HFF-Myc (cell line): ENCODE measurements at regions not wholly inside any gene's neighbourhood (a gene's known extent, or its start where the extent isn't known, plus 50 kb on each side); places are given as distances from the start of the nearest gene placed in this dataset.

Experiments used
- DNase-seq: peaks from one replicate; pipeline ENCODE4 v3.0.0-alpha.2; 2011; ENCODE audit warnings: low read depth; ENCODE audit errors: extremely low read depth
- H3K4me3 ChIP-seq: replicated peaks from 2 replicates; pipeline ENCODE4 v1.5.1; 2011; ENCODE audit warnings: low read depth, mild to moderate bottlenecking, control low read depth, low read length
- TF ChIP-seq, protein P1 (sequence below): IDR thresholded peaks from 2 replicates; pipeline ENCODE4 v1.5.1; 2012; ENCODE audit warnings: mild to moderate bottlenecking, low read depth, low read length, control low read depth; ENCODE audit errors: missing control alignments

GRCh38 chr20:61045091-61045490 lies 207.0 kb upstream of the CDH4 start:
- no peak overlapping the region for H3K4me3 ChIP-seq
- TF ChIP-seq, protein P1, sequence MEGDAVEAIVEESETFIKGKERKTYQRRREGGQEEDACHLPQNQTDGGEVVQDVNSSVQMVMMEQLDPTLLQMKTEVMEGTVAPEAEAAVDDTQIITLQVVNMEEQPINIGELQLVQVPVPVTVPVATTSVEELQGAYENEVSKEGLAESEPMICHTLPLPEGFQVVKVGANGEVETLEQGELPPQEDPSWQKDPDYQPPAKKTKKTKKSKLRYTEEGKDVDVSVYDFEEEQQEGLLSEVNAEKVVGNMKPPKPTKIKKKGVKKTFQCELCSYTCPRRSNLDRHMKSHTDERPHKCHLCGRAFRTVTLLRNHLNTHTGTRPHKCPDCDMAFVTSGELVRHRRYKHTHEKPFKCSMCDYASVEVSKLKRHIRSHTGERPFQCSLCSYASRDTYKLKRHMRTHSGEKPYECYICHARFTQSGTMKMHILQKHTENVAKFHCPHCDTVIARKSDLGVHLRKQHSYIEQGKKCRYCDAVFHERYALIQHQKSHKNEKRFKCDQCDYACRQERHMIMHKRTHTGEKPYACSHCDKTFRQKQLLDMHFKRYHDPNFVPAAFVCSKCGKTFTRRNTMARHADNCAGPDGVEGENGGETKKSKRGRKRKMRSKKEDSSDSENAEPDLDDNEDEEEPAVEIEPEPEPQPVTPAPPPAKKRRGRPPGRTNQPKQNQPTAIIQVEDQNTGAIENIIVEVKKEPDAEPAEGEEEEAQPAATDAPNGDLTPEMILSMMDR = no peak
- no peak for DNase-seq

- no peak for DNase-seq
- H3K4me3 ChIP-seq = no peak overlapping the region
- TF ChIP-seq, protein P1 = no peak
Measured at GRCh38 chr20:61045876-61046585, 206.0 kb upstream of the CDH4 start.

DNA sequence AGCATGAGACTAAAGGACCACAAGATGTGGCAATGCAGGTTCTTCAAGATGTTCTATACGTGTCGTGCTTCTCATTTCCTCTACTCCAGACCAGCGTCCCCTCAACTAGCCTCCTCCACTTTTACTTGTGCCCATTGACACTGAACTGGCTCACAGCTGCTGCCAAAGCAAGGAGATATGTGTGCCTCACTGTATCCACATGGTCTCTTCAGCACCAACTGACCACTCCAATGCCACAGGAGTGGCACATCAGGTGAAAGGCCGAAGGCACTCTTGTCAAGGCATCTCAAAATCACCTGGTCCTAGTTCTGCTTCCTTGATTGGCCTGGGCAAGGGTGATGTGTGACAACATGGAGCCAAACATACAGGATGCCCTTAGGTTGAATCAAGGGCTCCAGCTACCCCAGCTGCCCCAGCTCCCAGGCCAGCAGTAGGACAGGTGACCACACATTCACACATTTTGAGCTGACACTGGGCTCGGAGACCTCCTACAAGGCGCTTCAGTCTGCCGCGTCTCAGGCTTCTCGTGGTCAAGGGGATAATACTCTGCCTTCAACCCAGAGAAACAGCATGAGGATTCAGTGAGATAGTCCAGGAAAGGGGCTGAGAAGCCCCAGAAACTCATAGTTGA lies 205.2 kb upstream of the CDH4 start:
- no peak for DNase-seq
- H3K4me3 ChIP-seq = no peak overlapping the region
- TF ChIP-seq, protein P1 = no peak

- TF ChIP-seq, protein P1 = no peak
- H3K4me3 ChIP-seq = no peak overlapping the region
- DNase-seq = no peak
Measured at GRCh38 chr20:61047515-61047914, 204.5 kb upstream of the CDH4 start.

GRCh38 chr20:61048302-61048701 lies 203.8 kb upstream of the CDH4 start:
- DNase-seq = no peak
- no peak overlapping the region for H3K4me3 ChIP-seq
- TF ChIP-seq, protein P1 = no peak

GRCh38 chr20:61049684-61050083 lies 202.4 kb upstream of the CDH4 start:
- TF ChIP-seq, protein P1 = no peak
- H3K4me3 ChIP-seq = no peak overlapping the region
- DNase-seq = no peak

DNA sequence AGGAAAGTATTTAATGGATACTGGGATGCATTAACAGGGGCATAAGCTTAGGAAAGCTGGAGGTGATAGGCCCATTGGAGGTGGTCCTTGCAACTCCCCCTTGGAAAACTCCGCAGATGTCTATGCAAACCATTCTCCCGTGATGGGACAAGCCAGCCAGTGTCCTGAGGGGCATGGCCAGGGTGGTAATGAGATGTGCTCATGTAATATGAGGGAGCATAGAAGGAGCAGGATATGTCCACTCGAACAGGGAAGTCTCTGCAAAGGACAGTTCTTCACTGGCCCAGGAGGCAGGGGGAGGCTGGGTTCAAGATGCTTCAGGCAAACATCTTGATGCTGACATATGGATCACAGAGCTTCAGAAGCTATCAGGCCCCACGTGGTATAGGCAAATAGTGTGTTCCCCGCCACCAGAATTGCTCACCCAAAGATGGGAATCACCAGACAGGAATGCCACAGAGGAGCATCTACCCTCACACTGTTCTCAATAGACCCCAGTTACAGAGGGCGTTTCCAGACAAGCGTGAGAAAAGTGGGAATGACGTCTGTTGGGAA lies 201.6 kb upstream of the CDH4 start:
- no peak for DNase-seq
- TF ChIP-seq, protein P1 = no peak
- H3K4me3 ChIP-seq = no peak overlapping the region
